ENCODE measurements at regions not wholly inside any gene's neighbourhood (a gene's known extent, or its start where the extent isn't known, plus 50 kb on each side); places are given as distances from the start of the nearest gene placed in this dataset.

- DNase-seq (no peak), ATAC-seq (no peak)
- TF ChIP-seq CTCF (IDR thresholded peaks at IDR 0.05), result no peak
- no peaks in the 10 kb centered on the region for H3K4me1 ChIP-seq (ENCODE audit: low read depth)
- H3K36me3 ChIP-seq (ENCODE audit: low read depth), result no peaks in the 10 kb centered on the region
- no peak overlapping the region for H3K4me3 ChIP-seq
- no peaks in the 10 kb centered on the region for H3K9me3 ChIP-seq
- intact Hi-C loops (cut with DNase I, micrococcal nuclease), result no loop called here
These were observed 518.3 kb upstream of the ZFP42 start for GRCh38 chr4:187477224-187477623.

- H3K9me3 ChIP-seq, result no peaks in the 10 kb centered on the region
- no peak overlapping the region for H3K4me3 ChIP-seq
- no peak for TF ChIP-seq CTCF (IDR thresholded peaks at IDR 0.05)
- H3K36me3 ChIP-seq (ENCODE audit: low read depth), result no peaks in the 10 kb centered on the region
- intact Hi-C loops (cut with DNase I, micrococcal nuclease), result no loop called here
- ATAC-seq (peak; percentile 47), DNase-seq (peak in 1 of 3 donors; percentile 3)
- H3K4me1 ChIP-seq (ENCODE audit: low read depth), result no peaks in the 10 kb centered on the region
These were observed 517.1 kb upstream of the ZFP42 start for GRCh38 chr4:187478292-187479140.

DNA sequence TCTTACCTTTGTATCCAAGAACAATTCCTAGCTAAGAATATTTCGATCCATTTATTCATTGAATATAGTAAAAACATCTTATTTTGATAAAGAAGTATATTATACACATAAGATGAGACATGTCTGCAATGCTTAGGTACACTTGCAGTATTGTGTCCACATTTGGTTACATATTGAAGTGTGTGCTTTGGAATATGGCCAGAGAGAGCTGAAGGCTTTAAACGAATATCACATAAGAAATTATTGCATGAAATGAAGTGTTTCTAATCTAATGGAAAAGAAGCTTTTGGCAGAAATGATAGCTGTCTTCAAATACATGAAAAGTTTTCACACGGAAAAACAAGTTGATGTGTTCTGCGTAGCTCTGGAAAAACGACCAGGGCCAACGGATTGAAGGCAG lies 516.1 kb upstream of the ZFP42 start:
- no peak overlapping the region for H3K4me3 ChIP-seq
- intact Hi-C loops (cut with DNase I, micrococcal nuclease), result no loop called here
- H3K36me3 ChIP-seq (ENCODE audit: low read depth), result no peaks in the 10 kb centered on the region
- no peak for ATAC-seq
- no peak for DNase-seq
- no peak for TF ChIP-seq CTCF (IDR thresholded peaks at IDR 0.05)
- no peaks in the 10 kb centered on the region for H3K4me1 ChIP-seq (ENCODE audit: low read depth)
- H3K9me3 ChIP-seq, result no peaks in the 10 kb centered on the region

GRCh38 chr4:187480146-187481145 lies 515.1 kb upstream of the ZFP42 start:
- H3K4me3 ChIP-seq, result no peak overlapping the region
- H3K4me1 ChIP-seq (ENCODE audit: low read depth), result no peaks in the 10 kb centered on the region
- DNase-seq (no peak), ATAC-seq (no peak)
- no peak for TF ChIP-seq CTCF (IDR thresholded peaks at IDR 0.05)
- H3K9me3 ChIP-seq, result no peaks in the 10 kb centered on the region
- intact Hi-C loops (cut with DNase I, micrococcal nuclease), result no loop called here
- no peaks in the 10 kb centered on the region for H3K36me3 ChIP-seq (ENCODE audit: low read depth)

- ATAC-seq, result no peak
These were observed 511.4 kb upstream of the ZFP42 start for GRCh38 chr4:187484186-187484585.

More at GRCh38 chr4:187484186-187484585, 511.4 kb upstream of the ZFP42 start:
- intact Hi-C loops (cut with DNase I, micrococcal nuclease), result no loop called here
- H3K9me3 ChIP-seq, result no peaks in the 10 kb centered on the region
- H3K4me1 ChIP-seq (ENCODE audit: low read depth), result no peaks in the 10 kb centered on the region
- no peak overlapping the region for H3K4me3 ChIP-seq
- no peak for TF ChIP-seq CTCF (IDR thresholded peaks at IDR 0.05)
- no peak for DNase-seq
- H3K36me3 ChIP-seq (ENCODE audit: low read depth), result no peaks in the 10 kb centered on the region
